IMR-90 (cell line): ENCODE measurements at regions not wholly inside any gene's neighbourhood (a gene's known extent, or its start where the extent isn't known, plus 50 kb on each side); places are given as distances from the start of the nearest gene placed in this dataset.

Experiments used
- ATAC-seq: fragments of 200-7000 bp; cut with Tn5 transposase; 2 replicates; pipeline ENCODE4 v1.9.1; 2020; ENCODE audit warnings: low read depth, mild to moderate bottlenecking, moderate library complexity
- BruUV-seq: library from RNA; stranded (reverse); fragments of 400-500 nt; replicated peaks from 2 replicates; lab custom pipeline; 2021; lab: Mats Ljungman, UMichigan
- CTCF ChIA-PET: fragments of 300-600 bp; formaldehyde crosslinking; extraction: SDS; loops from one replicate; lab custom pipeline; 2021; ENCODE audit warnings: antibody characterized with exemption; lab: Yijun Ruan, JAX
- POLR2A ChIA-PET: fragments of 300-600 bp; sonication (Branson Sonifier 250); formaldehyde crosslinking; loops from one replicate; lab custom pipeline; 2022; ENCODE audit warnings: antibody characterized with exemption; ENCODE audit not compliant: unreplicated experiment; lab: Charles Lee
- DNase-seq: peaks from one replicate; pipeline ENCODE4 v3.0.0; 2013
- H2AFZ ChIP-seq: replicated peaks from 2 replicates; pipeline ENCODE3; 2013; ENCODE audit warnings: low read length, mild to moderate bottlenecking; ENCODE audit not compliant: poor library complexity
- H2AK5ac ChIP-seq: 2 replicates; pipeline ENCODE4 v1.6.1; 2013; ENCODE audit warnings: low read depth, low read length, inconsistent platforms
- H2AK9ac ChIP-seq: replicated peaks from 2 replicates; pipeline ENCODE3; 2013; ENCODE audit warnings: mild to moderate bottlenecking, low read depth, low read length, moderate library complexity; ENCODE audit not compliant: poor library complexity
- H2BK120ac ChIP-seq: 2 replicates; pipeline ENCODE4 v1.6.1; 2013; ENCODE audit warnings: low read depth, low read length, inconsistent platforms
- H2BK15ac ChIP-seq: 3 replicates; pipeline ENCODE4 v1.6.1; 2013; ENCODE audit warnings: low read depth, low read length, inconsistent platforms
- H2BK20ac ChIP-seq: 2 replicates; pipeline ENCODE4 v1.6.1; 2013; ENCODE audit warnings: low read depth, mild to moderate bottlenecking, inconsistent platforms, low read length, moderate library complexity
- H2BK5ac ChIP-seq: 2 replicates; pipeline ENCODE4 v1.6.1; 2013; ENCODE audit warnings: mild to moderate bottlenecking, low read depth, low read length, inconsistent platforms; ENCODE audit not compliant: poor library complexity, severe bottlenecking
- H3K14ac ChIP-seq: replicated peaks from 2 replicates; pipeline ENCODE4 v1.6.1; 2013; ENCODE audit warnings: low read depth, low read length, inconsistent platforms
- H3K18ac ChIP-seq: 2 replicates; pipeline ENCODE4 v1.6.1; 2013; ENCODE audit warnings: low read depth, low read length, control low read depth
- H3K23ac ChIP-seq: 2 replicates; pipeline ENCODE4 v1.6.1; 2013; ENCODE audit warnings: low read depth, low read length, inconsistent platforms
- H3K27ac ChIP-seq: 2 replicates; pipeline ENCODE4 v1.5.1; 2013; ENCODE audit warnings: mild to moderate bottlenecking, control low read depth, low read length; ENCODE audit not compliant: insufficient read depth
- H3K27me3 ChIP-seq: 2 replicates; pipeline ENCODE4 v1.6.1; 2013; ENCODE audit warnings: low read length; ENCODE audit not compliant: control insufficient read depth, insufficient read depth
- H3K36me3 ChIP-seq: 2 replicates; pipeline ENCODE4 v1.6.1; 2013; ENCODE audit warnings: low read length, mixed read lengths; ENCODE audit not compliant: control insufficient read depth, insufficient read depth
- H3K4ac ChIP-seq: 2 replicates; pipeline ENCODE4 v1.6.1; 2013; ENCODE audit warnings: low read depth, low read length, inconsistent platforms
- H3K4me1 ChIP-seq: 2 replicates; pipeline ENCODE4 v1.6.1; 2013; ENCODE audit warnings: low read length, mixed read lengths; ENCODE audit not compliant: control insufficient read depth, insufficient read depth
- H3K4me2 ChIP-seq: 2 replicates; pipeline ENCODE4 v1.6.1; 2013; ENCODE audit warnings: low read depth, mild to moderate bottlenecking, control low read depth, low read length, moderate library complexity
- H3K4me3 ChIP-seq: 2 replicates; pipeline ENCODE4 v1.5.1; 2013; ENCODE audit warnings: low read depth, mild to moderate bottlenecking, control low read depth, low read length, moderate library complexity; ENCODE audit not compliant: insufficient read depth
- H3K56ac ChIP-seq: 2 replicates; pipeline ENCODE4 v1.6.1; 2013; ENCODE audit warnings: low read length, inconsistent platforms; ENCODE audit not compliant: insufficient read depth; ENCODE audit errors: extremely low read depth
- H3K79me1 ChIP-seq, 2 experiments: 2 replicates each; pipeline ENCODE4 v1.6.1; 2013; ENCODE audit warnings: low read length in 2 of 2, inconsistent platforms in 1 of 2, low read depth in 1 of 2
- H3K9ac ChIP-seq: 2 replicates; pipeline ENCODE4 v1.6.1; 2013; ENCODE audit warnings: low read depth, low read length, control low read depth
- H3K9me1 ChIP-seq: 2 replicates; pipeline ENCODE4 v1.6.1; 2013; ENCODE audit warnings: low read length, inconsistent platforms; ENCODE audit not compliant: insufficient read depth
- H3K9me3 ChIP-seq: 2 replicates; pipeline ENCODE4 v1.6.1; 2013; ENCODE audit warnings: low read length; ENCODE audit not compliant: control insufficient read depth, insufficient read depth
- H4K20me1 ChIP-seq: 2 replicates; pipeline ENCODE4 v1.6.1; 2013; ENCODE audit warnings: low read length, inconsistent platforms; ENCODE audit not compliant: insufficient read depth
- H4K5ac ChIP-seq: 2 replicates; pipeline ENCODE4 v1.6.1; 2013; ENCODE audit warnings: mild to moderate bottlenecking, low read depth, low read length, control low read depth
- H4K8ac ChIP-seq, 2 experiments: 2 replicates each; pipeline ENCODE4 v1.6.1; 2013; ENCODE audit warnings: low read depth in 2 of 2, low read length in 2 of 2, control low read depth in 1 of 2, inconsistent platforms in 1 of 2
- H4K91ac ChIP-seq: 2 replicates; pipeline ENCODE4 v1.6.1; 2013; ENCODE audit warnings: low read depth, low read length, inconsistent platforms; ENCODE audit not compliant: insufficient read depth
- BHLHE40 ChIP-seq: fragments of 150-350 bp; IDR thresholded peaks from 2 replicates; pipeline ENCODE4 v1.6.1; 2016; ENCODE audit warnings: mild to moderate bottlenecking, low read depth, low read length
- CEBPB ChIP-seq: IDR thresholded peaks from 2 replicates; pipeline ENCODE4 v1.6.1; 2012; ENCODE audit warnings: low read depth, low read length, improper control_type of control experiment
- CHD1 ChIP-seq: IDR thresholded peaks from 2 replicates; pipeline ENCODE4 v1.6.1; 2012; ENCODE audit warnings: low read depth, low read length, improper control_type of control experiment
- CTCF ChIP-seq: conservative IDR thresholded peaks from 2 replicates; pipeline ENCODE4 v1.5.1; 2012; ENCODE audit warnings: mild to moderate bottlenecking, low read depth, low read length, improper control_type of control experiment
- FOS ChIP-seq: fragments of 150-350 bp; IDR thresholded peaks from 2 replicates; pipeline ENCODE4 v1.6.1; 2016; ENCODE audit warnings: low read depth, low read length
- MAFK ChIP-seq: IDR thresholded peaks from 2 replicates; pipeline ENCODE4 v1.6.1; 2012; ENCODE audit warnings: low read depth, low read length, improper control_type of control experiment
- MAZ ChIP-seq: IDR thresholded peaks from 2 replicates; pipeline ENCODE4 v1.6.1; 2012; ENCODE audit warnings: low read depth, mild to moderate bottlenecking, low read length, improper control_type of control experiment, moderate library complexity, borderline replicate concordance
- MXI1 ChIP-seq: IDR thresholded peaks from 2 replicates; pipeline ENCODE4 v1.6.1; 2012; ENCODE audit warnings: low read depth, mild to moderate bottlenecking, low read length, moderate library complexity, borderline replicate concordance
- NFE2L2 ChIP-seq: fragments of 150-350 bp; IDR thresholded peaks from 2 replicates; pipeline ENCODE4 v1.6.1; 2016; ENCODE audit warnings: low read depth, mild to moderate bottlenecking, low read length
- POLR2A ChIP-seq: IDR thresholded peaks from 2 replicates; pipeline ENCODE4 v1.6.1; 2012; ENCODE audit warnings: mild to moderate bottlenecking, low read depth, low read length
- RAD21 ChIP-seq: IDR thresholded peaks from 2 replicates; pipeline ENCODE4 v1.6.1; 2012; ENCODE audit warnings: low read length, improper control_type of control experiment
- RCOR1 ChIP-seq: IDR thresholded peaks from 2 replicates; pipeline ENCODE4 v1.6.1; 2012; ENCODE audit warnings: mild to moderate bottlenecking, low read length, improper control_type of control experiment; ENCODE audit not compliant: insufficient replicate concordance
- RFX5 ChIP-seq: IDR thresholded peaks from 2 replicates; pipeline ENCODE4 v1.8.0; 2012; ENCODE audit warnings: low read depth, mild to moderate bottlenecking, low read length, moderate library complexity
- SMC3 ChIP-seq: fragments of 150-350 bp; IDR thresholded peaks from 2 replicates; pipeline ENCODE4 v1.6.1; 2016; ENCODE audit warnings: low read depth, mild to moderate bottlenecking, antibody characterized with exemption, low read length, moderate library complexity
- WGBS, 2 experiments: methylation state at CpG; one replicate each; pipeline versions ENCODE4 v1.1.5 to v1.1.7; 2013; ENCODE audit warnings: missing lambda C conversion rate in 2 of 2; ENCODE audit not compliant: insufficient read length in 1 of 2; ENCODE audit errors: extremely low coverage in 2 of 2; 5-methylcytosine and 5-hydroxymethylcytosine counted together
- dilution Hi-C: fragments of 300-500 bp; cut with HindIII; formaldehyde crosslinking; loops from one replicate; pipeline ENCODE4 v1.14.3; 2018; ENCODE audit warnings: low sequenced_read_pairs; ENCODE audit not compliant: unreplicated experiment
- in situ Hi-C: fragments of 300-500 bp; cut with MboI; formaldehyde crosslinking; loops from 3 replicates; pipeline ENCODE4 v1.14.3; 2019; ENCODE audit warnings: low sequenced_read_pairs, inconsistent platforms, mixed read lengths
- intact Hi-C: fragments of 100-400 bp; cut with micrococcal nuclease; formaldehyde crosslinking; loops from 2 replicates; pipeline ENCODE4 v1.10.0; 2022
- TF ChIP-seq, protein P1 (sequence below): fragments of 150-350 bp; IDR thresholded peaks from 2 replicates; pipeline ENCODE4 v1.6.1; 2016; ENCODE audit warnings: low read depth, mild to moderate bottlenecking, low read length, moderate library complexity, borderline replicate concordance
- TF ChIP-seq, protein P2 (sequence below): fragments of 150-350 bp; IDR thresholded peaks from 2 replicates; pipeline ENCODE4 v1.6.1; 2017; ENCODE audit warnings: mild to moderate bottlenecking, antibody characterized with exemption, low read length, low read depth

- no peak for ATAC-seq
- intact Hi-C loops: no loop called here
Observed at GRCh38 chr12:94020335-94020734, 128.0 kb upstream of the PLXNC1 start.

More at GRCh38 chr12:94020335-94020734, 128.0 kb upstream of the PLXNC1 start:
- Histone ChIP-seq H3K27ac (no peak overlapping the region), H4K8ac (no peak overlapping the region), H3K4me2 (no peak overlapping the region), H2BK120ac (no peak overlapping the region), H4K5ac (no peak overlapping the region), H3K9me1 (no peaks in the 10 kb centered on the region), H4K20me1 (no peaks in the 10 kb centered on the region), H4K91ac (no peak overlapping the region), H3K4ac (no peak overlapping the region), H2AFZ (no peak overlapping the region), H2BK20ac (no peak overlapping the region), H3K27me3 (no peaks in the 10 kb centered on the region), H3K4me1 (no peaks in the 10 kb centered on the region), H3K9ac (no peak overlapping the region), H3K18ac (no peak overlapping the region), H3K14ac (no peak overlapping the region), H3K79me1 (no peaks in the 10 kb centered on the region), H2AK9ac (no peak overlapping the region), H3K23ac (no peak overlapping the region), H3K36me3 (no peaks in the 10 kb centered on the region), H3K9me3 (peaks cover 23% of the 10 kb centered on the region), H3K4me3 (no peak overlapping the region), H3K56ac (no peak overlapping the region), H2BK5ac (no peak overlapping the region), H2BK15ac (no peak overlapping the region), H2AK5ac (no peak overlapping the region)
- TF ChIP-seq POLR2A (no peak), RCOR1 (no peak), CTCF (no peak), MAZ (no peak), SMC3 (no peak), RAD21 (no peak), MAFK (no peak), RFX5 (no peak), NFE2L2 (no peak), CHD1 (no peak), FOS (no peak), CEBPB (no peak), BHLHE40 (no peak), MXI1 (no peak)
- TF ChIP-seq, protein P1, sequence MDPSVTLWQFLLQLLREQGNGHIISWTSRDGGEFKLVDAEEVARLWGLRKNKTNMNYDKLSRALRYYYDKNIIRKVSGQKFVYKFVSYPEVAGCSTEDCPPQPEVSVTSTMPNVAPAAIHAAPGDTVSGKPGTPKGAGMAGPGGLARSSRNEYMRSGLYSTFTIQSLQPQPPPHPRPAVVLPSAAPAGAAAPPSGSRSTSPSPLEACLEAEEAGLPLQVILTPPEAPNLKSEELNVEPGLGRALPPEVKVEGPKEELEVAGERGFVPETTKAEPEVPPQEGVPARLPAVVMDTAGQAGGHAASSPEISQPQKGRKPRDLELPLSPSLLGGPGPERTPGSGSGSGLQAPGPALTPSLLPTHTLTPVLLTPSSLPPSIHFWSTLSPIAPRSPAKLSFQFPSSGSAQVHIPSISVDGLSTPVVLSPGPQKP: no peak
- TF ChIP-seq, protein P2, sequence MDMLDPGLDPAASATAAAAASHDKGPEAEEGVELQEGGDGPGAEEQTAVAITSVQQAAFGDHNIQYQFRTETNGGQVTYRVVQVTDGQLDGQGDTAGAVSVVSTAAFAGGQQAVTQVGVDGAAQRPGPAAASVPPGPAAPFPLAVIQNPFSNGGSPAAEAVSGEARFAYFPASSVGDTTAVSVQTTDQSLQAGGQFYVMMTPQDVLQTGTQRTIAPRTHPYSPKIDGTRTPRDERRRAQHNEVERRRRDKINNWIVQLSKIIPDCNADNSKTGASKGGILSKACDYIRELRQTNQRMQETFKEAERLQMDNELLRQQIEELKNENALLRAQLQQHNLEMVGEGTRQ: no peak
- no TSS peak for BruUV-seq
- DNase-seq: no peak
- POLR2A ChIA-PET: no interaction called here
- WGBS, 2 experiments: no CpG with 5 or more reads among the region's 1 CpG
- CTCF ChIA-PET: no interaction called here
- in situ Hi-C loops: no loop called here
- dilution Hi-C loops: no loop called here
